GM12878 (cell line): ENCODE measurements at regions not wholly inside any gene's neighbourhood (a gene's known extent, or its start where the extent isn't known, plus 50 kb on each side); places are given as distances from the start of the nearest gene placed in this dataset.

Experiments used
- ATAC-seq: fragments of 200-7000 bp; cut with Tn5 transposase; 3 replicates; pipeline ENCODE4 v1.9.1; 2020; ENCODE audit warnings: mild to moderate bottlenecking, moderate library complexity
- BruUV-seq: library from RNA; stranded (reverse); fragments of 400-500 nt; replicated peaks from 2 replicates; lab custom pipeline; 2021; lab: Mats Ljungman, UMichigan
- CTCF ChIA-PET: fragments of 300-600 bp; sonication (Branson Sonifier 250); formaldehyde crosslinking; extraction: SDS; loops from one replicate; lab custom pipeline; 2021; ENCODE audit warnings: inconsistent platforms; lab: Yijun Ruan, JAX
- POLR2A ChIA-PET: fragments of 350-600 bp; formaldehyde crosslinking; extraction: SDS; loops from one replicate; lab custom pipeline; 2021; ENCODE audit warnings: inconsistent platforms; lab: Charles Lee
- RAD21 ChIA-PET: fragments of 300-600 bp; sonication (Branson Sonifier 250); formaldehyde crosslinking; loops from one replicate; lab custom pipeline; 2023; ENCODE audit warnings: antibody characterized with exemption; ENCODE audit not compliant: unreplicated experiment; lab: Charles Lee
- SMC1A ChIA-PET: fragments of 300-600 bp; sonication (Branson Sonifier 250); formaldehyde crosslinking; loops from one replicate; lab custom pipeline; 2023; ENCODE audit not compliant: unreplicated experiment, uncharacterized antibody; lab: Charles Lee
- DNase-seq: peaks from one replicate; pipeline ENCODE4 v3.0.0-alpha.2; 2011; ENCODE audit warnings: low read depth, low spot score
- FAIRE-seq: peaks from 3 replicates; lab custom pipeline; 2011; peaks lifted over from hg19 to GRCh38; lab: Jason Lieb, UNC
- H2AFZ ChIP-seq: 2 replicates; pipeline ENCODE4 v1.6.0; 2011; ENCODE audit warnings: low read depth, low read length, control low read depth; ENCODE audit not compliant: control insufficient read depth
- H3K27ac ChIP-seq: 2 replicates; pipeline ENCODE4 v1.5.1; 2011; ENCODE audit warnings: control low read depth; ENCODE audit not compliant: control insufficient read depth, insufficient read depth
- H3K27me3 ChIP-seq, 2 experiments: replicated peaks in 1 of 2; 2 replicates each; pipeline versions ENCODE4 v1.6.0 to v1.6.1; 2011; ENCODE audit warnings: low read length in 1 of 2; ENCODE audit not compliant: control insufficient read depth in 2 of 2, insufficient read depth in 2 of 2
- H3K36me3 ChIP-seq, 2 experiments: 2 replicates each; pipeline ENCODE4 v1.5.1; 2011; ENCODE audit warnings: low read length in 1 of 2; ENCODE audit not compliant: control insufficient read depth in 2 of 2, insufficient read depth in 2 of 2
- H3K4me1 ChIP-seq: 2 replicates; pipeline ENCODE4 v1.6.1; 2011; ENCODE audit warnings: mild to moderate bottlenecking, low read length, moderate library complexity, mixed read lengths; ENCODE audit not compliant: control insufficient read depth, insufficient read depth
- H3K4me2 ChIP-seq: 2 replicates; pipeline ENCODE4 v1.6.0; 2011; ENCODE audit warnings: control low read depth; ENCODE audit not compliant: control insufficient read depth, insufficient read depth
- H3K4me3 ChIP-seq: fragments of 200-600 bp; sonication (generic); 2 replicates; pipeline ENCODE4 v1.5.1; 2016
- H3K79me2 ChIP-seq: 2 replicates; pipeline ENCODE4 v1.6.0; 2011; ENCODE audit warnings: low read length; ENCODE audit not compliant: control insufficient read depth, insufficient read depth
- H3K9ac ChIP-seq: 2 replicates; pipeline ENCODE4 v1.8.0; 2011; ENCODE audit warnings: low read length, control low read depth, mixed read lengths; ENCODE audit not compliant: control insufficient read depth, insufficient read depth
- H3K9me3 ChIP-seq: replicated peaks from 3 replicates; pipeline ENCODE4 v1.5.1; 2011; ENCODE audit warnings: mild to moderate bottlenecking, low read length; ENCODE audit not compliant: control insufficient read depth, insufficient read depth
- H4K20me1 ChIP-seq: 2 replicates; pipeline ENCODE4 v1.6.0; 2011; ENCODE audit not compliant: control insufficient read depth, insufficient read depth
- ATF3 ChIP-seq: IDR thresholded peaks from 2 replicates; pipeline ENCODE4 v1.6.1; 2011; ENCODE audit warnings: low read depth, mild to moderate bottlenecking, low read length, moderate library complexity, borderline replicate concordance; ENCODE audit errors: extremely low read depth
- BACH1 ChIP-seq: fragments of 450-650 bp; IDR thresholded peaks from 2 replicates; pipeline ENCODE4 v1.6.1; 2017; ENCODE audit warnings: mild to moderate bottlenecking, borderline replicate concordance
- BCL3 ChIP-seq: IDR thresholded peaks from 2 replicates; pipeline ENCODE4 v1.6.1; 2011; ENCODE audit warnings: borderline replicate concordance, low read depth, mild to moderate bottlenecking, moderate library complexity, low read length; ENCODE audit not compliant: insufficient read depth, poor library complexity, severe bottlenecking
- IKZF2 ChIP-seq, 2 experiments: fragments of 450-650 bp; IDR thresholded peaks; 2 replicates each; pipeline ENCODE4 v1.6.1; 2017; ENCODE audit warnings: mild to moderate bottlenecking in 2 of 2, moderate library complexity in 2 of 2
- IRF5 ChIP-seq: fragments of 450-650 bp; IDR thresholded peaks from 2 replicates; pipeline ENCODE4 v1.6.1; 2017; ENCODE audit warnings: borderline replicate concordance
- KAT2A ChIP-seq: conservative IDR thresholded peaks from 2 replicates; pipeline ENCODE4 v1.6.1; 2011; ENCODE audit warnings: low read depth, low read length; ENCODE audit not compliant: control insufficient read depth
- MTA3 ChIP-seq: IDR thresholded peaks from 2 replicates; pipeline ENCODE4 v1.6.1; 2012; ENCODE audit warnings: low read length, inconsistent platforms, borderline replicate concordance
- MXI1 ChIP-seq: fragments of 150-350 bp; IDR thresholded peaks from 2 replicates; pipeline ENCODE4 v1.6.1; 2011; ENCODE audit warnings: low read depth, mild to moderate bottlenecking, inconsistent platforms, low read length, improper control_type of control experiment
- NBN ChIP-seq: fragments of 450-650 bp; IDR thresholded peaks from 2 replicates; pipeline ENCODE4 v1.6.1; 2016
- NR2F1 ChIP-seq: fragments of 450-650 bp; conservative IDR thresholded peaks from 2 replicates; pipeline ENCODE4 v1.6.1; 2017; ENCODE audit warnings: mild to moderate bottlenecking
- SREBF2 ChIP-seq: IDR thresholded peaks from 2 replicates; pipeline ENCODE4 v1.6.1; 2012; ENCODE audit warnings: mild to moderate bottlenecking, low read length
- ZBTB33 ChIP-seq: fragments of 450-650 bp; IDR thresholded peaks from 2 replicates; pipeline ENCODE4 v1.6.1; 2017; ENCODE audit warnings: mild to moderate bottlenecking
- ZNF207 ChIP-seq: fragments of 450-650 bp; IDR thresholded peaks from 2 replicates; pipeline ENCODE4 v1.6.1; 2014; ENCODE audit warnings: antibody characterized with exemption, mild to moderate bottlenecking, borderline replicate concordance
- ZNF592 ChIP-seq: fragments of 450-650 bp; IDR thresholded peaks from 2 replicates; pipeline ENCODE4 v1.6.1; 2017; ENCODE audit warnings: mild to moderate bottlenecking, moderate library complexity
- WGBS: methylation state at CpG from one replicate; pipeline ENCODE4 v1.1.6; 2016; ENCODE audit warnings: low lambda C conversion rate; ENCODE audit not compliant: insufficient replicate concordance, insufficient coverage; ENCODE audit errors: missing lambda C conversion rate; 5-methylcytosine and 5-hydroxymethylcytosine counted together
- in situ Hi-C: fragments of 300-500 bp; cut with MboI; formaldehyde crosslinking; loops from 9 replicates; pipeline ENCODE4 v1.14.3; 2018; ENCODE audit warnings: mixed read lengths
- intact Hi-C: fragments of 100-400 bp; cut with micrococcal nuclease; formaldehyde crosslinking; loops from one replicate; pipeline ENCODE4 v1.14.2; 2022; ENCODE audit not compliant: unreplicated experiment

GRCh38 chr3:80063535-80063934 lies 295.7 kb upstream of the ROBO1 start (continued):
- TF ChIP-seq IRF5 (no peak), ZNF592 (no peak), KAT2A (no peak), IKZF2 (IDR thresholded peaks at IDR 0.05) (no peak)

GRCh38 chr3:80060664-80061063 lies 292.9 kb upstream of the ROBO1 start:
- H3K4me1 ChIP-seq = no peaks in the 10 kb centered on the region
- ChIA-PET CTCF (no interaction called here), POLR2A (no interaction called here), SMC1A (no interaction called here), RAD21 (no interaction called here)
- H3K4me2 ChIP-seq = no peak overlapping the region
- BruUV-seq = no TSS peak
- intact Hi-C loops = no loop called here
- H3K27me3 ChIP-seq = no peaks in the 10 kb centered on the region
- no peak overlapping the region for H3K4me3 ChIP-seq
- H3K9me3 ChIP-seq = no peaks in the 10 kb centered on the region
- no peaks in the 10 kb centered on the region for H3K36me3 ChIP-seq
- ATAC-seq (no peak), FAIRE-seq (no peak), DNase-seq (no peak)
- H3K79me2 ChIP-seq = no peaks in the 10 kb centered on the region
- no peak overlapping the region for H2AFZ ChIP-seq
- in situ Hi-C loops = no loop called here
- no peaks in the 10 kb centered on the region for H4K20me1 ChIP-seq
- no peak overlapping the region for H3K9ac ChIP-seq
- no peak overlapping the region for H3K27ac ChIP-seq
- WGBS = 22% methylated on average over 1 of the region's 1 CpG
- TF ChIP-seq NR2F1 = no peak
- TF ChIP-seq ZBTB33 = no peak
- no peak for TF ChIP-seq MXI1
- TF ChIP-seq SREBF2 = no peak
- TF ChIP-seq ATF3 = no peak
- TF ChIP-seq BCL3 = no peak
- no peak for TF ChIP-seq MTA3
- TF ChIP-seq NBN = no peak
- no peak for TF ChIP-seq ZNF207
- no peak for TF ChIP-seq BACH1
